B cell (primary cell): ENCODE measurements at regions not wholly inside any gene's neighbourhood (a gene's known extent, or its start where the extent isn't known, plus 50 kb on each side); places are given as distances from the start of the nearest gene placed in this dataset.

Source experiments
- EZH2 ChIP-seq: IDR thresholded peaks from 2 replicates; pipeline ENCODE4 v1.6.1; 2012; ENCODE audit warnings: borderline replicate concordance, low read depth, mild to moderate bottlenecking, moderate library complexity, low read length; ENCODE audit not compliant: insufficient read depth, poor library complexity, severe bottlenecking
- TF ChIP-seq, protein P1 (sequence below): fragments of 200-600 bp; IDR thresholded peaks from one replicate; pipeline ENCODE4 v1.8.0; 2022; ENCODE audit warnings: antibody characterized with exemption, mild to moderate bottlenecking

DNA sequence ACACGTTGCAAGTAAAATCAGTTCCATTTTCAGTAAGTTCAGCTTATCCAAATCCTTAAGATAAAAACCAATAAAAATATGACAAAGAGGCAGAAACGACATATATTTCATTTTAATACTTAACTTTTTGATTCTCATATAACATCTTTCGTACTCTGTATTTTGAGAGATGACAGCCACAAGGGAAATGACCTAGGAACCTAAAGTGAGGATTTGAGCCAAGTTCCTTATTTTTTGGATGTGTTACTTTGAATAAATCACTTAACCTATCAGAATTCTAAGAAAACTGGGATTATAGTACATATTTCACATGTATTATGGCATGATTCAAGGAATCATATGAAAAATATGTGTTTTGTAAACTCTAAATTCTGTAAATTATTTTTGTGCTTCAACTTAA, 143.6 kb upstream of the TRPC6 start:
- no peak for TF ChIP-seq EZH2
- TF ChIP-seq, protein P1, sequence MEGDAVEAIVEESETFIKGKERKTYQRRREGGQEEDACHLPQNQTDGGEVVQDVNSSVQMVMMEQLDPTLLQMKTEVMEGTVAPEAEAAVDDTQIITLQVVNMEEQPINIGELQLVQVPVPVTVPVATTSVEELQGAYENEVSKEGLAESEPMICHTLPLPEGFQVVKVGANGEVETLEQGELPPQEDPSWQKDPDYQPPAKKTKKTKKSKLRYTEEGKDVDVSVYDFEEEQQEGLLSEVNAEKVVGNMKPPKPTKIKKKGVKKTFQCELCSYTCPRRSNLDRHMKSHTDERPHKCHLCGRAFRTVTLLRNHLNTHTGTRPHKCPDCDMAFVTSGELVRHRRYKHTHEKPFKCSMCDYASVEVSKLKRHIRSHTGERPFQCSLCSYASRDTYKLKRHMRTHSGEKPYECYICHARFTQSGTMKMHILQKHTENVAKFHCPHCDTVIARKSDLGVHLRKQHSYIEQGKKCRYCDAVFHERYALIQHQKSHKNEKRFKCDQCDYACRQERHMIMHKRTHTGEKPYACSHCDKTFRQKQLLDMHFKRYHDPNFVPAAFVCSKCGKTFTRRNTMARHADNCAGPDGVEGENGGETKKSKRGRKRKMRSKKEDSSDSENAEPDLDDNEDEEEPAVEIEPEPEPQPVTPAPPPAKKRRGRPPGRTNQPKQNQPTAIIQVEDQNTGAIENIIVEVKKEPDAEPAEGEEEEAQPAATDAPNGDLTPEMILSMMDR = no peak
